Prostate gland (tissue), 2 donors: ENCODE measurements at regions not wholly inside any gene's neighbourhood (a gene's known extent, or its start where the extent isn't known, plus 50 kb on each side); places are given as distances from the start of the nearest gene placed in this dataset.

Source experiments
- POLR2A ChIP-seq: fragments of 450-650 bp; IDR thresholded peaks from one replicate; pipeline ENCODE4 v1.6.1; 2016; ENCODE audit warnings: antibody characterized with exemption, mild to moderate bottlenecking
- POLR2AphosphoS5 ChIP-seq: sonication (generic); formaldehyde crosslinking; IDR thresholded peaks from one replicate; pipeline ENCODE4 v1.6.1; 2017; ENCODE audit warnings: antibody characterized with exemption
- TF ChIP-seq, protein P1 (sequence below), 4 experiments: fragments of 200-600 bp in 2 of 4; fragments of 450-650 bp in 2 of 4; sonication (generic) in 2 of 4; IDR thresholded peaks; 1 replicate in 3 of 4; 2 replicates in 1 of 4; pipeline ENCODE4 v1.5.1; 2016 to 2019; ENCODE audit warnings: antibody characterized with exemption in 4 of 4, mild to moderate bottlenecking in 2 of 4, moderate library complexity in 2 of 4

DNA sequence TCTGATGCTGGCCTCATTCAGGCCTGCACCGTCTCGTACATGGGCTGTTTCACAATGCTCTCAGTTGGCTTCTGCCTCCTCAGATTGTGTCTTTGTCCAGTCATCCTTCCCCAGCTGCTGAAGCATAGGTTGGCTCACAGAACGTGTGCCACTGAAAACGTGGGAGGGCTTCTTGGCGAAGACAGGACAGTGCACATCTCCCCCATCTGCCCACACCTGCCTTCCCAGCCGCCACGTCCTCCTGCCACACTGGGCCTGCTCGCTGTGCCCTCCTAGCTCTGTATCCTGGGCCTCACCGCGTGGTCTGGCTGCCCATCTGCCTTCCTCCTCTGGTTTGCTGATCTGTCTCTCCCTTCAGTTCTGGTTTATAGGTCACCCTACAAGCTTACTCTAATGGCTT, 230.0 kb upstream of the TOPAZ1 start:
- no peak for TF ChIP-seq POLR2AphosphoS5
- TF ChIP-seq, protein P1, sequence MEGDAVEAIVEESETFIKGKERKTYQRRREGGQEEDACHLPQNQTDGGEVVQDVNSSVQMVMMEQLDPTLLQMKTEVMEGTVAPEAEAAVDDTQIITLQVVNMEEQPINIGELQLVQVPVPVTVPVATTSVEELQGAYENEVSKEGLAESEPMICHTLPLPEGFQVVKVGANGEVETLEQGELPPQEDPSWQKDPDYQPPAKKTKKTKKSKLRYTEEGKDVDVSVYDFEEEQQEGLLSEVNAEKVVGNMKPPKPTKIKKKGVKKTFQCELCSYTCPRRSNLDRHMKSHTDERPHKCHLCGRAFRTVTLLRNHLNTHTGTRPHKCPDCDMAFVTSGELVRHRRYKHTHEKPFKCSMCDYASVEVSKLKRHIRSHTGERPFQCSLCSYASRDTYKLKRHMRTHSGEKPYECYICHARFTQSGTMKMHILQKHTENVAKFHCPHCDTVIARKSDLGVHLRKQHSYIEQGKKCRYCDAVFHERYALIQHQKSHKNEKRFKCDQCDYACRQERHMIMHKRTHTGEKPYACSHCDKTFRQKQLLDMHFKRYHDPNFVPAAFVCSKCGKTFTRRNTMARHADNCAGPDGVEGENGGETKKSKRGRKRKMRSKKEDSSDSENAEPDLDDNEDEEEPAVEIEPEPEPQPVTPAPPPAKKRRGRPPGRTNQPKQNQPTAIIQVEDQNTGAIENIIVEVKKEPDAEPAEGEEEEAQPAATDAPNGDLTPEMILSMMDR (IDR thresholded peaks at IDR 0.05), result no peak
- TF ChIP-seq POLR2A, result no peak
